H9 (cell line): ENCODE measurements at regions not wholly inside any gene's neighbourhood (a gene's known extent, or its start where the extent isn't known, plus 50 kb on each side); places are given as distances from the start of the nearest gene placed in this dataset.

ENCODE experiments used
- DNase-seq: peaks from one replicate; pipeline ENCODE4 v3.0.0-alpha.2; 2017
- H2AFZ ChIP-seq: one replicate; pipeline ENCODE4 v1.6.1; 2013; ENCODE audit warnings: mild to moderate bottlenecking, low read length, control low read depth, moderate library complexity
- H2AK5ac ChIP-seq: 2 replicates; pipeline ENCODE4 v1.6.1; 2013; ENCODE audit warnings: low read length, control low read depth, mixed read lengths; ENCODE audit not compliant: insufficient read length
- H2BK120ac ChIP-seq: one replicate; pipeline ENCODE4 v1.6.1; 2013; ENCODE audit warnings: low read depth, mild to moderate bottlenecking, low read length, control low read depth, inconsistent platforms; ENCODE audit not compliant: poor library complexity, severe bottlenecking
- H2BK12ac ChIP-seq: 2 replicates; pipeline ENCODE4 v1.6.1; 2013; ENCODE audit warnings: low read length, control low read depth, mixed read lengths, low read depth; ENCODE audit not compliant: insufficient read length
- H2BK15ac ChIP-seq: 2 replicates; pipeline ENCODE4 v1.6.1; 2013; ENCODE audit warnings: low read depth, low read length, control low read depth
- H2BK20ac ChIP-seq: one replicate; pipeline ENCODE4 v1.6.1; 2013; ENCODE audit warnings: low read depth, mild to moderate bottlenecking, low read length, control low read depth, inconsistent platforms; ENCODE audit not compliant: poor library complexity, severe bottlenecking
- H2BK5ac ChIP-seq: 2 replicates; pipeline ENCODE4 v1.6.1; 2013; ENCODE audit warnings: low read length, control low read depth, mixed read lengths; ENCODE audit not compliant: insufficient read length
- H3K14ac ChIP-seq: 2 replicates; pipeline ENCODE4 v1.6.1; 2013; ENCODE audit warnings: low read length, control low read depth; ENCODE audit not compliant: insufficient read depth
- H3K18ac ChIP-seq: 2 replicates; pipeline ENCODE4 v1.6.1; 2013; ENCODE audit warnings: low read depth, mild to moderate bottlenecking, mixed read lengths, low read length, control low read depth; ENCODE audit not compliant: insufficient read length
- H3K23ac ChIP-seq: 2 replicates; pipeline ENCODE4 v1.6.1; 2013; ENCODE audit warnings: low read length, control low read depth, mixed read lengths, low read depth; ENCODE audit not compliant: insufficient read length
- H3K23me2 ChIP-seq: 2 replicates; pipeline ENCODE4 v1.6.1; 2013; ENCODE audit warnings: low read depth, mild to moderate bottlenecking, mixed read lengths, low read length, control low read depth; ENCODE audit not compliant: insufficient read length, poor library complexity, severe bottlenecking
- H3K27ac ChIP-seq: 2 replicates; pipeline ENCODE4 v1.5.1; 2013; ENCODE audit warnings: low read length, control low read depth, mixed read lengths, low read depth; ENCODE audit not compliant: insufficient read length
- H3K27me3 ChIP-seq: 2 replicates; pipeline ENCODE4 v1.6.1; 2013; ENCODE audit warnings: low read length, control low read depth, inconsistent platforms; ENCODE audit not compliant: insufficient read depth
- H3K4ac ChIP-seq: 2 replicates; pipeline ENCODE4 v1.6.1; 2013; ENCODE audit warnings: low read depth, mild to moderate bottlenecking, control low read depth, inconsistent platforms, low read length, moderate library complexity
- H3K4me1 ChIP-seq: 2 replicates; pipeline ENCODE4 v1.6.1; 2013; ENCODE audit warnings: low read length, control low read depth, inconsistent platforms; ENCODE audit not compliant: insufficient read depth
- H3K4me2 ChIP-seq: 2 replicates; pipeline ENCODE4 v1.6.1; 2013; ENCODE audit warnings: low read length, control low read depth, mixed read lengths; ENCODE audit not compliant: insufficient read length, insufficient read depth
- H3K56ac ChIP-seq: 2 replicates; pipeline ENCODE4 v1.6.1; 2013; ENCODE audit warnings: low read depth, mild to moderate bottlenecking, mixed read lengths, low read length, control low read depth; ENCODE audit not compliant: insufficient read length
- H3K79me1 ChIP-seq: 2 replicates; pipeline ENCODE4 v1.6.1; 2013; ENCODE audit warnings: low read depth, mild to moderate bottlenecking, moderate library complexity, low read length, control low read depth, inconsistent platforms; ENCODE audit not compliant: insufficient read depth, poor library complexity, severe bottlenecking
- H3K79me2 ChIP-seq: 2 replicates; pipeline ENCODE4 v1.6.1; 2013; ENCODE audit warnings: low read length, control low read depth, inconsistent platforms; ENCODE audit not compliant: insufficient read depth
- H3K9ac ChIP-seq: 2 replicates; pipeline ENCODE4 v1.6.1; 2013; ENCODE audit warnings: low read length, control low read depth, mixed read lengths; ENCODE audit not compliant: insufficient read length; ENCODE audit errors: extremely low read depth
- H3K9me3 ChIP-seq: one replicate; pipeline ENCODE4 v1.6.1; 2013; ENCODE audit warnings: low read depth, low read length, inconsistent platforms; ENCODE audit not compliant: control insufficient read depth
- H3T11ph ChIP-seq: one replicate; pipeline ENCODE4 v1.6.1; 2013; ENCODE audit warnings: mild to moderate bottlenecking, low read length, control low read depth, inconsistent platforms
- H4K20me1 ChIP-seq: one replicate; pipeline ENCODE4 v1.6.1; 2013; ENCODE audit not compliant: control insufficient read depth, insufficient read length, insufficient read depth
- H4K5ac ChIP-seq: 2 replicates; pipeline ENCODE4 v1.6.1; 2013; ENCODE audit warnings: low read depth, mild to moderate bottlenecking, mixed read lengths, low read length, control low read depth; ENCODE audit not compliant: insufficient read length
- H4K8ac ChIP-seq: replicated peaks from 2 replicates; pipeline ENCODE4 v1.6.1; 2013; ENCODE audit warnings: low read length, control low read depth, mixed read lengths, low read depth; ENCODE audit not compliant: insufficient read length
- H4K91ac ChIP-seq: 2 replicates; pipeline ENCODE4 v1.6.1; 2013; ENCODE audit warnings: low read depth, mild to moderate bottlenecking, moderate library complexity, mixed read lengths, low read length, control low read depth; ENCODE audit not compliant: insufficient read length
- H3K27ac Mint-ChIP-seq, 3 experiments: 2 replicates in 2 of 3; 3 replicates in 1 of 3; pipeline ENCODE4 v1.8.0; 2020 to 2021; ENCODE audit warnings: mixed read lengths in 3 of 3, mild to moderate bottlenecking in 1 of 3, moderate library complexity in 1 of 3
- H3K27me3 Mint-ChIP-seq: 2 replicates; pipeline ENCODE4 v1.8.0; 2021; ENCODE audit warnings: low read depth, mild to moderate bottlenecking, moderate library complexity, mixed read lengths
- H3K36me3 Mint-ChIP-seq, 3 experiments: 2 replicates in 2 of 3; 3 replicates in 1 of 3; pipeline ENCODE4 v1.8.0; 2020 to 2021; ENCODE audit warnings: low read depth in 3 of 3, mixed read lengths in 3 of 3; ENCODE audit not compliant: insufficient read depth in 1 of 3
- H3K4me1 Mint-ChIP-seq, 2 experiments: 2 replicates each; pipeline ENCODE4 v1.8.0; 2020; ENCODE audit warnings: mixed read lengths in 2 of 2
- H3K4me3 Mint-ChIP-seq, 2 experiments: 2 replicates in 1 of 2; 3 replicates in 1 of 2; pipeline ENCODE4 v1.8.0; 2020 to 2021; ENCODE audit warnings: mild to moderate bottlenecking in 2 of 2, mixed read lengths in 2 of 2, moderate library complexity in 1 of 2
- H3K9me3 Mint-ChIP-seq, 2 experiments: 2 replicates in 1 of 2; 3 replicates in 1 of 2; pipeline ENCODE4 v1.8.0; 2020; ENCODE audit warnings: mild to moderate bottlenecking in 2 of 2, mixed read lengths in 2 of 2, moderate library complexity in 1 of 2
- CTCF ChIP-seq: fragments of 200-600 bp; sonication (generic); conservative IDR thresholded peaks from 3 replicates; pipeline ENCODE4 v1.8.0; 2021; ENCODE audit warnings: antibody characterized with exemption, mild to moderate bottlenecking
- WGBS: extraction: QIAGEN DNeasy Blood & Tissue Kit; methylation state at CpG from one replicate; pipeline ENCODE4 v1.1.7; 2013; ENCODE audit warnings: missing lambda C conversion rate, low lambda C conversion rate, mixed read lengths; ENCODE audit not compliant: insufficient read length; ENCODE audit errors: extremely low coverage; 5-methylcytosine and 5-hydroxymethylcytosine counted together

GRCh38 chr14:100979079-100979478 lies 75.6 kb upstream of the RTL1 start:
- Mint-ChIP-seq H3K4me3 (no peak overlapping the region), H3K4me1 (no peaks in the 10 kb centered on the region), H3K9me3 (no peaks in the 10 kb centered on the region), H3K27ac (no peak overlapping the region), H3K27me3 (peaks cover 5% of the 10 kb centered on the region; the same call in 1 of the 2 replicates), H3K36me3 (no peaks in the 10 kb centered on the region)
- no peak overlapping the region for H3K27ac ChIP-seq
- no peak overlapping the region for H3K4me2 ChIP-seq
- H3K18ac ChIP-seq, result no peak overlapping the region
- no peak overlapping the region for H2AFZ ChIP-seq
- H2BK20ac ChIP-seq, result no peak overlapping the region
- H2BK12ac ChIP-seq, result no peak overlapping the region
- H3K9me3 ChIP-seq, result no peaks in the 10 kb centered on the region
- H2BK15ac ChIP-seq, result no peak overlapping the region
- no CpG with 5 or more reads among the region's 3 CpGs for WGBS
- no peak for TF ChIP-seq CTCF
- H3K27me3 ChIP-seq, result no peaks in the 10 kb centered on the region
- no peak overlapping the region for H2BK5ac ChIP-seq
- H3K9ac ChIP-seq, result no peak overlapping the region
- H2BK120ac ChIP-seq, result no peak overlapping the region
- no peak overlapping the region for H2AK5ac ChIP-seq
- no peak overlapping the region for H4K5ac ChIP-seq
- H3K79me2 ChIP-seq, result no peaks in the 10 kb centered on the region
- no peak overlapping the region for H3K56ac ChIP-seq
- no peak overlapping the region for H4K91ac ChIP-seq
- no peak overlapping the region for H3T11ph ChIP-seq
- no peak overlapping the region for H3K23ac ChIP-seq
- H3K14ac ChIP-seq, result no peak overlapping the region
- no peaks in the 10 kb centered on the region for H3K4me1 ChIP-seq
- no peak for DNase-seq
- no peaks in the 10 kb centered on the region for H3K79me1 ChIP-seq
- H4K20me1 ChIP-seq, result no peaks in the 10 kb centered on the region
- no peak overlapping the region for H4K8ac ChIP-seq
- no peaks in the 10 kb centered on the region for H3K23me2 ChIP-seq
- no peak overlapping the region for H3K4ac ChIP-seq
